ENCODE measurements at regions not wholly inside any gene's neighbourhood (a gene's known extent, or its start where the extent isn't known, plus 50 kb on each side); places are given as distances from the start of the nearest gene placed in this dataset.
"Not testable (repeated sequence)": the region's sequence is repeated elsewhere in the genome, so short reads cannot be mapped to it uniquely, and the experiment has no call there.

- H3K27me3 Mint-ChIP-seq: no peaks in the 10 kb centered on the region
- H3K9me3 Mint-ChIP-seq: no peaks in the 10 kb centered on the region
- no peak overlapping the region for H3K27ac Mint-ChIP-seq
- no peak for DNase-seq
- CTCF ChIA-PET: no interaction called here
- H3K36me3 Mint-ChIP-seq: no peaks in the 10 kb centered on the region
- H3K4me3 Mint-ChIP-seq: no peak overlapping the region
- H3K4me1 Mint-ChIP-seq: no peaks in the 10 kb centered on the region
Measured at GRCh38 chr1:215022204-215022603, 60.3 kb upstream of the KCNK2 start.

GRCh38 chr1:215022741-215023141 is 59.8 kb upstream of the KCNK2 start:
- no peaks in the 10 kb centered on the region for H3K9me3 Mint-ChIP-seq
- no peaks in the 10 kb centered on the region for H3K36me3 Mint-ChIP-seq
- no peaks in the 10 kb centered on the region for H3K27me3 Mint-ChIP-seq
- H3K4me1 Mint-ChIP-seq: no peaks in the 10 kb centered on the region
- no peak for DNase-seq
- CTCF ChIA-PET: no interaction called here
- no peak overlapping the region for H3K4me3 Mint-ChIP-seq
- H3K27ac Mint-ChIP-seq: no peak overlapping the region

GRCh38 chr1:215023155-215023832 is 59.2 kb upstream of the KCNK2 start:
- H3K27me3 Mint-ChIP-seq: no peaks in the 10 kb centered on the region
- DNase-seq: no peak
- no peaks in the 10 kb centered on the region for H3K9me3 Mint-ChIP-seq

GRCh38 chr1:215028954-215029353 is 53.6 kb upstream of the KCNK2 start:
- Mint-ChIP-seq H3K36me3 (no peaks in the 10 kb centered on the region), H3K9me3 (no peaks in the 10 kb centered on the region), H3K27me3 (no peaks in the 10 kb centered on the region), H3K4me1 (no peaks in the 10 kb centered on the region), H3K27ac (no peak overlapping the region), H3K4me3 (no peak overlapping the region)
- no peak for DNase-seq
- CTCF ChIA-PET: no interaction called here

More at GRCh38 chr1:215023155-215023832, 59.2 kb upstream of the KCNK2 start:
- Mint-ChIP-seq H3K36me3 (no peaks in the 10 kb centered on the region), H3K4me3 (no peak overlapping the region), H3K27ac (no peak overlapping the region), H3K4me1 (no peaks in the 10 kb centered on the region)
- CTCF ChIA-PET: no interaction called here

- H3K9me3 Mint-ChIP-seq, DNase-seq, CTCF ChIA-PET, H3K4me1 Mint-ChIP-seq, H3K36me3 Mint-ChIP-seq, H3K27me3 Mint-ChIP-seq, H3K4me3 Mint-ChIP-seq, H3K27ac Mint-ChIP-seq: not testable (repeated sequence)
Measured at GRCh38 chr1:215030581-215030980, 52.0 kb upstream of the KCNK2 start.

GRCh38 chr1:215031392-215031791 is 51.1 kb upstream of the KCNK2 start:
- H3K4me1 Mint-ChIP-seq: no peaks in the 10 kb centered on the region
- no peaks in the 10 kb centered on the region for H3K36me3 Mint-ChIP-seq
- CTCF ChIA-PET: no interaction called here
- no peak for DNase-seq
- H3K4me3 Mint-ChIP-seq: no peak overlapping the region
- no peak overlapping the region for H3K27ac Mint-ChIP-seq
- H3K27me3 Mint-ChIP-seq: no peaks in the 10 kb centered on the region
- H3K9me3 Mint-ChIP-seq: no peaks in the 10 kb centered on the region

All from activated naive CD4-positive, alpha-beta T cell treated with anti-CD3 and anti-CD28 coated beads, Interleukin-2, amount 10 ng/mL, durations not matched to agents 7 days and 5 days (primary cell).